Keratinocyte (primary cell): ENCODE measurements at regions not wholly inside any gene's neighbourhood (a gene's known extent, or its start where the extent isn't known, plus 50 kb on each side); places are given as distances from the start of the nearest gene placed in this dataset.

ENCODE experiments used
- CTCF ChIP-seq, 3 experiments: IDR thresholded peaks in 1 of 3; conservative IDR thresholded peaks in 1 of 3; optimal IDR thresholded peaks in 1 of 3; 2 replicates in 2 of 3; 3 replicates in 1 of 3; pipeline versions ENCODE3 to v1.5.1; 2011; ENCODE audit warnings: low read length in 3 of 3, mild to moderate bottlenecking in 3 of 3, moderate library complexity in 2 of 3, control low read depth in 1 of 3, inconsistent platforms in 1 of 3; ENCODE audit not compliant: insufficient read depth in 2 of 3; ENCODE audit errors: extremely low read depth in 1 of 3
- EZH2 ChIP-seq: IDR thresholded peaks from one replicate; pipeline ENCODE4 v1.6.1; 2012; ENCODE audit warnings: inconsistent platforms, mild to moderate bottlenecking, low read length, moderate library complexity

DNA sequence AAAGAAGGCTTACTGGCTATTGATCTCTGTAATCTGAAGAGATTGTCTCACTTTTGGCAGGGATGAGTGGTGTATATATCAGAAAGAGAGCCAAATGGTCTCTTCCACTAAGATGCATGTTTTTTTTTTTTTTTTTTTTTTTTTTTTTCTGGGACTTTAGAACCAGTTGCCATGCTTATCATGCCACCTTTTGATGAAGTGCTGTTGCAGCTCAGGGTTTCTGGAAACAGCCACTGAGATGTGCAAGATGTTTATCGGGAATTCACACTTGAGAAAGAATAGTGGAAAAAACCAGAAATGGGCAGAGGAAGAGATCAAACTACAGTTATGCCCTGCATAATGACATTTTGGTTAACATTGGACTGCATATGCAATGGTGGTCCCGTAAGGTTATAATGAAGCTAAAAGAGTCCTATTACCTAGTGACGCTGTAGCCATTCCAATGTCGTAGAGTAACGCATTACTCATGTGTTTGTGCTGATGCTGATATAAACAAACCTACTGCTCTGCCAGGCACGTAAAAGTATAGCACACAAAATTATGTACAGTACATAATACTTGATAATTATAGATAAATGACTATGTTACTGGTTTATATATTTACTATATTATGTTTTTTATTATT, 121.0 kb downstream of the KLF5 start:
- no peak for TF ChIP-seq CTCF (optimal IDR thresholded peaks at IDR 0.05 in 1 of 3, IDR thresholded peaks at IDR 0.05 in 1 of 3, conservative IDR thresholded peaks at IDR 0.05 in 1 of 3; ENCODE audit: extremely low read depth in 1 of 3, insufficient read depth in 2 of 3, low read length in 3 of 3)
- no peak for TF ChIP-seq EZH2
